Dermis blood vessel endothelial cell (primary cell): ENCODE measurements at regions not wholly inside any gene's neighbourhood (a gene's known extent, or its start where the extent isn't known, plus 50 kb on each side); places are given as distances from the start of the nearest gene placed in this dataset.
"Not testable (repeated sequence)": the region's sequence is repeated elsewhere in the genome, so short reads cannot be mapped to it uniquely, and the experiment has no call there.

Source experiments
- DNase-seq: peaks from one replicate; pipeline ENCODE4 v3.0.0; 2010

- no peak for DNase-seq
Observed at GRCh38 chr2:228407821-228408220, 226.3 kb upstream of the SPHKAP start.

GRCh38 chr2:228401065-228401912 is 219.8 kb upstream of the SPHKAP start:
- no peak for DNase-seq

GRCh38 chr2:228387776-228388175 is 206.3 kb upstream of the SPHKAP start:
- DNase-seq = no peak

GRCh38 chr2:228378696-228379425 is 197.4 kb upstream of the SPHKAP start:
- no peak for DNase-seq

- DNase-seq = no peak
Observed at GRCh38 chr2:228378233-228378632, 196.7 kb upstream of the SPHKAP start.

- DNase-seq = no peak
Observed at GRCh38 chr2:228377533-228377932, 196.0 kb upstream of the SPHKAP start.

- DNase-seq = no peak
Observed at GRCh38 chr2:228374741-228375140, 193.3 kb upstream of the SPHKAP start.

- DNase-seq = no peak
Observed at GRCh38 chr2:228373191-228373590, 191.7 kb upstream of the SPHKAP start.

- DNase-seq = no peak
Observed at GRCh38 chr2:228372212-228372611, 190.7 kb upstream of the SPHKAP start.

- DNase-seq = no peak
Observed at GRCh38 chr2:228369400-228370031, 188.0 kb upstream of the SPHKAP start.

GRCh38 chr2:228367356-228367755 is 185.9 kb upstream of the SPHKAP start:
- no peak for DNase-seq

- DNase-seq = no peak
Observed at GRCh38 chr2:228359473-228359872, 178.0 kb upstream of the SPHKAP start.

- no peak for DNase-seq
Observed at GRCh38 chr2:228355897-228356296, 174.4 kb upstream of the SPHKAP start.

GRCh38 chr2:228352980-228353379 is 171.5 kb upstream of the SPHKAP start:
- not testable (repeated sequence) for DNase-seq

- no peak for DNase-seq
Observed at GRCh38 chr2:228352048-228352447, 170.6 kb upstream of the SPHKAP start.

- no peak for DNase-seq
Observed at GRCh38 chr2:228348516-228349064, 167.1 kb upstream of the SPHKAP start.

GRCh38 chr2:228344531-228344930 is 163.0 kb upstream of the SPHKAP start:
- DNase-seq = no peak

- DNase-seq = no peak
Observed at GRCh38 chr2:228339525-228339924, 158.0 kb upstream of the SPHKAP start.

GRCh38 chr2:228334180-228334579 is 152.7 kb upstream of the SPHKAP start:
- DNase-seq = no peak

- DNase-seq = no peak
Observed at GRCh38 chr2:228329282-228329681, 147.8 kb upstream of the SPHKAP start.

GRCh38 chr2:228321015-228321414 is 139.5 kb upstream of the SPHKAP start:
- no peak for DNase-seq

GRCh38 chr2:228318218-228318617 is 136.7 kb upstream of the SPHKAP start:
- DNase-seq = no peak

GRCh38 chr2:228312172-228312571 is 130.7 kb upstream of the SPHKAP start:
- no peak for DNase-seq
